HG02852 (cell line): ENCODE measurements at regions not wholly inside any gene's neighbourhood (a gene's known extent, or its start where the extent isn't known, plus 50 kb on each side); places are given as distances from the start of the nearest gene placed in this dataset.
A peak's percentile ranks its signal among the peaks of the same experiment; 100 is the strongest.

Experiments
- ATAC-seq: cut with Tn5 transposase; IDR thresholded peaks from one replicate; pipeline ENCODE4 v1.9.1; 2021; ENCODE audit warnings: mild to moderate bottlenecking, moderate library complexity; ENCODE audit not compliant: unreplicated experiment

- no peak for ATAC-seq
Measured at GRCh38 chr4:4695497-4695896, 153.6 kb upstream of the STX18 start.

- ATAC-seq: no peak
Measured at GRCh38 chr4:4694827-4695226, 153.0 kb upstream of the STX18 start.

GRCh38 chr4:4694296-4694772 is 152.5 kb upstream of the STX18 start:
- ATAC-seq: no peak

- no peak for ATAC-seq
Measured at GRCh38 chr4:4693755-4694295, 152.0 kb upstream of the STX18 start.

GRCh38 chr4:4693258-4693657 is 151.4 kb upstream of the STX18 start:
- peak; percentile 41 for ATAC-seq

GRCh38 chr4:4690854-4691253 is 149.0 kb upstream of the STX18 start:
- ATAC-seq: no peak

GRCh38 chr4:4689694-4690440 is 148.0 kb upstream of the STX18 start:
- peak; percentile 85 for ATAC-seq

GRCh38 chr4:4687935-4688727 is 146.3 kb upstream of the STX18 start:
- no peak for ATAC-seq

- ATAC-seq: no peak
Measured at GRCh38 chr4:4687100-4687499, 145.3 kb upstream of the STX18 start.

GRCh38 chr4:4685810-4686795 is 144.3 kb upstream of the STX18 start:
- no peak for ATAC-seq

GRCh38 chr4:4681653-4682052 is 139.8 kb upstream of the STX18 start:
- no peak for ATAC-seq

- ATAC-seq: no peak
Measured at GRCh38 chr4:4680758-4681157, 138.9 kb upstream of the STX18 start.

- no peak for ATAC-seq
Measured at GRCh38 chr4:4680243-4680642, 138.4 kb upstream of the STX18 start.

GRCh38 chr4:4677556-4678522 is 136.0 kb upstream of the STX18 start:
- ATAC-seq: no peak

GRCh38 chr4:4675641-4676040 is 133.8 kb upstream of the STX18 start:
- no peak for ATAC-seq

- ATAC-seq: no peak
Measured at GRCh38 chr4:4675051-4675581, 133.3 kb upstream of the STX18 start.

- ATAC-seq: no peak
Measured at GRCh38 chr4:4673070-4673469, 131.2 kb upstream of the STX18 start.

GRCh38 chr4:4672402-4672801 is 130.6 kb upstream of the STX18 start:
- no peak for ATAC-seq

- no peak for ATAC-seq
Measured at GRCh38 chr4:4671774-4672349, 130.0 kb upstream of the STX18 start.
